SKM-1 treated with dmso at 0.1 percent for 144 hours (cell line): ENCODE measurements at regions not wholly inside any gene's neighbourhood (a gene's known extent, or its start where the extent isn't known, plus 50 kb on each side); places are given as distances from the start of the nearest gene placed in this dataset.

Experiments used
- DNase-seq: peaks from one replicate; lab custom pipeline; 2025; ENCODE audit not compliant: unreplicated experiment; lab: John Stamatoyannopoulos, UW

DNA sequence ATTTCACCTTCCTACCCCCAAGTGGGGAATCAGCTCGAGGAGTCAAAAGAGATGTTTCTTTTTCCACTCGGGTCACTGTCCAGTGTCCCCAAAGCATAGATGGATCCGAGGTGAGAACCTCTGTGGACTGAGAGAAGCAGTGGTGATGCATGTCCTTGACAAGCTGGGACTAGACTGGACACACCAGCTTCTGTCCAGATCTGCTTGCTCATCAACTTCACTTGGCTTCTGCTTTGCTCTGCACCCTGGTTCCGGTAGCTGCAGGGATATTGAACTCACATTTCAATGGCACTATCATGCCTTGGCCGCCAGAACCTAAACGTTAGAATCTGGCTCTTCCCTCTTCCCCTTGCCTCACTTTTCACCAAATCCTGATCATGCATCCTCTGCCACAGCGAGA, 50.3 kb upstream of the CXCL12 start:
- no peak for DNase-seq

DNA sequence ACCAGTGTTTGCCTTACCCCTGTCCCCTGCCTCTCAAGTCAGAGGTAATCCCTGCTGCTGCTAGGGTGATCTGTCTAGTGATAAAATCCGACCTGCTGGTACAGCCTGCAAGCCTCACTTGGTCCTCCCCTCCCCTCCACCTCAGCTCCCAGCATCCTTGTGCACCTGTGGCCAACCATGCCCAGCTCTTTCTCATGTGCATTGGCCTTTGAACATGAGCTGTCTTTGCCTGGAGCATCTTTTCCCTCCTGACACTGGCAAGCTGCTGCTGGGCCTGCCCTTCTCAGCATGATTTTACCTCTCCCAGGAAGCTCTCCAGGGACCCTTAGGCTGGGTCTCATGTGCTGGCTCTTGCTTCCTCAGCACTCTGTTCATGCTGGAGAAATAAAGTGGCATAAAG, 51.3 kb upstream of the CXCL12 start:
- DNase-seq, result no peak

DNA sequence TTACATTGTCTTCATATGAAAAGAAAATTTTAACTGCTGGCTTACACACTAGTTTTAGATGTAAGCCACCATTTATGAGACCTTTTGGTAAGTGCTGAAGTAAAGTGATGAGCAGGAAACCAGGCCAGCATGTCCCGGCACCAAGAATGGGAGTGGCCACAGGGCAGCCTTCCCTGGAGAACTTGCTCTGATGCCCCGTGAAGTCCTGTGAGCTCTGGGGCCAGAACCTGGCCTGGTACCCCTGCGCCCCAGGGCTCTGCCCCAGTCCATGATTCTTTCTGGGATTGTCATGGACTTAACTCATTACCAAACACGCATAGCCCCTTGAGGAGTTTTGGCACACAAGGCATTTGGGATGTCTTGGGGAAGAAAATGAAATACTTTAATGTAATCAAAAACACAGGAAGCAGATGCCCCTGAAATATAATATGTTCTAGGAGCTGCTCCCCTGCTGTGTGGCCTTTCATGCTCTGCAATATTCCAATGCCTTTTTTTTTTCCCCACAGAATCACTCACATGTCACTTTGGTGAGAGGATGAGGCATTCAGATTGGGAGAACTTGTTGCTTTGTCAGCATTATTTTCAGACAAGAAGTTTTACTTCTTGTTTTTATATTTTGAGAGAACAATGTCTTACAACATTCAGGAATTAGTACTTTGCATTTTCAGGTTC, 53.1 kb upstream of the CXCL12 start:
- DNase-seq, result no peak

DNA sequence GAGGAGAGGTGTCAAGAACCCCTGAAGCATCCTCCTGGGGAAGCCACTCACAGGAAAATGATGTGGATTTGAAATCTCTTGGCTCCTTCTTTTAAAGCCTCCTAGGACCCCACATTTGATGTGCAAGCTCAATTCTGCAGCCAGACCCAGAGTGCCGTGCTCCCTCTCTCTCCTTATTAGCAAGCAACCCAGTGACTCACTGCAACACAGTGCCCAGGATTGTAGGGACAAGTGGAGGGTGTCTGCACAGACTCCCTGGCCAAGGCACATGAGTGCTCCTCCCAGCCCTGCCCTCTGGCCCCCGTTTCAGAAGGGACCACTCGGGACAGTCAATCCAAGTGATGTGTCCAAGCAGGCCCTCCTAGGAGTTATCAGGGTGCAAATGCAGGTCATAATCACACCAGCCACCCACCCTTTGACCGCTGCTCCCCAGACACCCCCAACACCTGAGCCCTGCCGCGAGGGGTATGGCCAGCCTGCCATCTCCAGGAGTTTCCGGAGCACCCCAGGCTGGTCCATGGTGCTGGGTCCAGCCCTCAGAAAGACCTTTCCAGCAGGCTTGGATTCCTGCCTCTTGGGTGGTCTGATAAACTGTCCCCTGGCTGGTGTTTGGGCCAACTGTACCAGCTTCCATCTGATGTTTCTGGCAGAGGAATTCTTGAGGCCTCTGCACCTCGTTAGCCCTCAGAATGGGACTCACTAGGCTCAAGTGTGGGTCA, 54.5 kb upstream of the CXCL12 start:
- no peak for DNase-seq

DNA sequence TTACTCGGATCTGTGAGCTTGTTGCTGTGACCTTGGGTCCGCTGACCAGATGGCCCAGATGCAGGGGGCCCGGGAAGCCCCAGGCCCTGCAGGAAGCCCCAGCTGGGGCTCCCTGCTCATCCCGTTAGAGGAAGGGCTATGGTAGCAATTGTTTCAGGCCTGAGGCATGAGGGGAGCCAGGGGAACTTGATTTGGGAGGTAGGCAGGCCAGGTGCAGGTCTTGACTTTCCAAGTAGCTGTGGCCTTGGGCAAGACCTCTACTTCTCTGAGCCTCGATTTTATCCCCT, 55.0 kb upstream of the CXCL12 start:
- no peak for DNase-seq

DNA sequence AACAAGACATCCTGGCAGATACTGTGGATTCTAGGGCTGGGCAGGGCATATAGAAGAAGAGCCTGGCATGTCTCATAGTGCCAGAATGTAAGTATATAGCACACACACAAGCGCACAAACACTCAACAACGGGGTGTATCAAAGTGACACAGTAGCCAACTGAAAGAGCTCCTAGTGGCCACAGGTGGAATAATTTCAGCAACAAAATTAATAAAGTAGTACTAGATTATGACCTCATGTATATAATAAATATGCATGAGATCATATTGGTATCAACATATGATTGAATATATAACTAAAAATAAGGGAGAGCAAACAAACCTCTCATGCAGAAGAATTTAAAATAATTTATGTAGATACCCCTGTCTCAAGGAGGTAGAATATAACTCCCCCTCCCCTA, 72.4 kb upstream of the CXCL12 start:
- no peak for DNase-seq

DNA sequence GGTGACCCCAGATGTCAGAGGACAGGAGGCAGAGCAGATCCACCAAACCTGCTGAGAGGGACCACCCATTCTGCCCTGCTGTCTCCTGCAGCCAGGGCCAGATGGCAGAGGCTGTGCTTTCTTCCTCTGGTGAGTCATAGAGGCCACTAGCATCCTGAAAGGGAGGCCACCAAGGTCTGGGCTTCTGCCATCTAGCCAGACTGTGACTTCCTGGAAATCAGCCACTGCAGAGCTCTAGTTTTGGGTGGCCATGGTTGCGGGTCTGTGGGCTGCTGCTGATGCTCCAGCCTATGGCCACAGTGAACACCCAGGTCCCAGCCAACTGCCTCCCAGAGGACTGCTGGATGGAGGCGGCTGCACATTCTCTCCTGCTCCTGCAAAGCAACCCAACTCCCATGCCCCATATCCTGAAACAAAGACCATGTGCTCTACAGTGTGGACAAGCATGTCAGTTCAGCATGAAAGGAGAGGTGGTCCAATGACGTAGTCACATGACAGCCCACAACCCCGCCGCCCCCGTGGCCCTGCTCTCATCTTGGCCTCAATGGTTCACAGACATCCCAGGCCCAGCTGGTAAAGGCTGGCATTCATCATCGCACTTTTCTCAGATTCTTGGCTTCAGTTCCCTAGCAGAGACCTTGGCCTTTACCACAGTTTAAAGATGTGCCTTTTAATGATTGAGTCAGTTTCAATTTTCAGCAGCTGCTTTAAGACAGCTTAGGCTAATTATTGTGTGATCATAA, 73.9 kb upstream of the CXCL12 start:
- no peak for DNase-seq

DNA sequence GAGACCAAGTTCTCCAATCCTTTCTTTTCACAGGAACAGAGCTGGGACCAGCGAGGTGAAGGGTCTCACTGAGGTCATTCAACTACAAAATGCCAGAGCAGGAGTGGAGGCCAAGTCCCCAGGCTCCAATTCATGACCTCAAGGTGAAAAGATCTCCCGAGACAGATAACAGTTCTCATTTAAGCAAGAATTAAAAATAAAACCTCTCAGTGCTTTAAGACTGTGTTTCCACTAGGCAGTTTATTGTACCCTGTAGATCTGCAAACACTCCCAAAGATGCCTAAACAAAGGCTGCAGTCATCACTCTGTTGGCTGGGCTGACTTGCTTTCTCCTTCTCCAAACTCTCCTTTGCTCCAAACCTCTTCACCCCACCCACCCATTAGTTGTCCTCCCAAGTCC, 74.8 kb upstream of the CXCL12 start:
- DNase-seq, result no peak

DNA sequence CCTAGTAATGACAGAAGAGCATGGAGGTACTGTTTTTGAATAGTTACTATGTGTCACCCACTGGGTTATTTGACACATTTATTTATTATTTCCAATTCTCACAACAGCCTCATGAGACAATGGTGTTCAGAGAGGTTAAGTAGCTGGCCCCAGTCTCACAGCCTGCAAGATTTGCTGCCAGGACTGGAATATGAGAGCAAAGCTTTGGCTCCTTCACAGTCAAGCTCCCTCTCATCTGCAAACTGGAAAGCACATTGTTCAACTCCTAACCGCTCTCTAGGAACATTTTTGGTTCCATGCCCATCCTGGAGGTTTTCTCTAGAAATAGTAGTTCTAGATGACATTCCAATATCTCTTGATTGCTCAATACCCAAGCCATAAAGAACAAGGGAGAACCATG, 75.5 kb upstream of the CXCL12 start:
- DNase-seq, result no peak

DNA sequence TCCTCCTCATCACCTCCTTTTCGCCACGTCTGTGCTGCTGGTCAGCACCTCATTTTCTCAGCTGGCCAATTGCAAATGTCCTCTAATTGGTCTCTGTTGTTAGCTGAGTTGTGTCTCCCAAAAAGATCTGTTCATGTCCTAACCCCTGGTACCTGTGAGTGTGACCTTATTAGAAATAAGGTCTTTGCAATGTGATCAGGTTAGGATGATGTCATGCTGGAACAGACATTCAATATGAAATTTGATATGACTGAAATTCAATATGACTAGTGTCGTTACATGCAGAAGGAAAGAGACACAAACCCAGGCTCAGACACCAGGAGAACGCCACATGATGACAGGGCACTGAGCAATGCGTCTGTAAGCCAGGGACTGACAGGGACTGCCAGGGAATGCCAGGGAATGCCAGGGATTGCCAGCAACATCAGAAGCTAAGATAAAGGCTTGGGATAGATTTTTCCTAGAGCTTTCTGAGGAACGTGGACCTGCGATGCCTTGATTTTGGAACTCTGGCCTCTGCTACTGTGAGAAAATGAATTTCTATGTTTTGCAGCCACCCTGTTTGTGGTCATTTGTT, 77.5 kb upstream of the CXCL12 start:
- no peak for DNase-seq

DNA sequence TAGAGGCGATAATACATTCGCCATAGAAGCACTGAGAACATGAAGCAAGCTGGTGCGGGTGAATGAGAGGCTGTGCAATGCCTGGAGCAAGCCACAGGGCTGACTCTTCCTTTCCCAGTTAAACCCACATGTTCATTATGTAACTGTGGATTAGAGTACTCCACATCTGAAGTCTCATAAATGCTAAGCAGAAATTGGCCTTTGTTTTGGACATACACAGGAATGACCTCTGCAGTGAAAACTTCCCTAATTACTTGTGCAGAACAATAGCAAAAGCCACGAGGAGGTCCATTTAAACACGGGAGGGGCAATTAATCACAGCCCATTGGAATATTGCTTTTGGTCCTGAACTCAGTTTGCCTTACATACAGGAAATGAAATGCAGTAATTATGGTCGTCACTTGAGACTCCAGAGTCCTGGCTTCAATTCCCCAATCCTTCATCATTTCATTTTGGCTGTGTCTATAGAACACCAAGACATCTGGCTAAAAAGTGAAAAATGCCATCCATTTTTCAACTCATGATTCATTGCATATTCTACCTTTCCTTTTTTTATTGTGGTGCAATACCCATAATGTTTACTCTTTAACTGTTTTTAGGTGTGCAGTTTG, 78.7 kb upstream of the CXCL12 start:
- no peak for DNase-seq

DNA sequence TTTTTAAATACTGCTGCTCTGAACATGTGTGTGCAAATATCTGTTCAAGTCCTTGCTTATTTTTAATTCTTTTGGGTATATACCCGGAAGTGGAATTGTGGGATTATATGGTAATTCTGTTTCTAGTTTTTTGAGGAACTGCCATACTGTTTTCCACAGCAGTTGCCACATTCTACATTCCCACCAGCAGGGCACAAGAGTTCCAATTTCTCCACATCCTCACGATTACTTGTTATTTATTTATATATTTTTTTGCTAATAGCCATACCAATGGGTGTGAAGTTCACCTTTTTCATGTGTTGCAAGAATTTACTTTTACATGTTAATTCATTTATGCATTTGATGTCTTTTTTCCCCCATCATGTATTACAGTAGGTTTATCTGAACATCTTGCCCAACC, 79.6 kb upstream of the CXCL12 start:
- no peak for DNase-seq

DNA sequence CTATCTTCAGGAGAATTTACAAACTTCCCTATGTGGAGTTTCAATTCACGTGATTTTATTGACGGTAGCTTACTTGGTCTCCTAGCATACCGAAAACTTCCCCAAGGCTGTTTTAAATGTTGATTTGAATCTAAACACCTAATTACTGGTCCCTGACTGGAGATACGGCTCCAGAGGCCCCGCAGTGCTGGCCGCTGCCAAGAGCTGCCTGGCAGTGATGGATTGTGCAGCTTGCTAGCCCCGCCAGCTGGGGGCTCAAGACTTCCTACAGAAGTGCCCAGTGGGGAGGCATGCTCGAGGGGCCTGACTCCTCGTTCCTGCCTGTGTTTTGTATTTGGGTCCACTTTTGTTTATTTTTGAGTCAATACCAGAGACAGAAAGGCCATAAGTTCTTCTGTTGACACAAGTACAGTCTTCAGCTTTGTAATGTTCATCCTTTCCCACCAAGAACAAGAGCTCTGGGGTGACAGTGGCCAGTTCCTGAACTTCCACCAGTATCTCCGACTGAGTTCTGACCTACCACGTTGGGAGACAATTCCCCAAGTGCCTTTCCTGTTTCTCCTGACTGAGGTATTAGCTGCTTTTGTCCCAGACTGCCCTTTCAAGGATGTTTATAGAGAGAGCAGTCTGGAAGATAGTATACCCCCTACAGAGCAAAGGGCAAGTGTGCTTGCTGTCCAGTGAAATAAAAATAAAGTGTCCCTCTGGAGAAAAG, 80.7 kb upstream of the CXCL12 start:
- DNase-seq, result no peak

DNA sequence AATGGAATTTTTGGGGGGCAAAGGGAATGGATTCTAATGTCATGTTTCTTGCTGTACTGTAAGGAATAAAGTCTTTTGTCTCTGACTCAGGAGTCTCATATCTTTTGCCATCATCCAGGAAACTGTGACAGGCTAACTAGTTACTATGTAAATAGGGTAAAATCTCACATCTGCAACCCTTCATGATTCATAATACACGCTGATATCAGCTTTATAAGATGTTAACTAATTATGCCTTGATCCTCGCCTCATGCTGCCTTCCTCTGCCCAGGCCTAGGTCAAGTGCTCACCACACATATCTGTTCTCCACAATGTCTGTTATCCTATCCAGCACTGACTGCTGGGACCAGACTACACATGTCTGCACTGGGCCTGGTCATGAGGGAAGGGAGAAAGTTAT, 81.3 kb upstream of the CXCL12 start:
- no peak for DNase-seq

DNA sequence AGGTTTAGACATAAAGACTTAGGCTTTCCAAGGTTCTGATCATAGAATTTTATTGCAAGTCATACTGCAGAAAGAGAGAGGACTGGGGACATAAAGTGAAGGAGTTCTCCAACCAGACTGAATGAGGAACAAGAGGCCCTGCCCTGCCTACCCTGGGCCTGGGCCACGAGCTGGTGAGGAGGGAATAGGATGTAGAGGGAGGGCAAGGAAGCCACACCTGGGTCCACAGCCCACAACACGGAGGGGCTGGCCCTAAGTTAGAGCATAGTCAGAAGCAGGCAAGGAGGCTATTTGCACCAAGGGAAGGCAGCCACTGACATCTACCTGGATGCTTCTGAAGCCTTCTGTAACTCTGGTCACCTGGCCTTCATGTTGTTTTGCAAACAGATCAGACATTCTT, 82.2 kb upstream of the CXCL12 start:
- no peak for DNase-seq

DNA sequence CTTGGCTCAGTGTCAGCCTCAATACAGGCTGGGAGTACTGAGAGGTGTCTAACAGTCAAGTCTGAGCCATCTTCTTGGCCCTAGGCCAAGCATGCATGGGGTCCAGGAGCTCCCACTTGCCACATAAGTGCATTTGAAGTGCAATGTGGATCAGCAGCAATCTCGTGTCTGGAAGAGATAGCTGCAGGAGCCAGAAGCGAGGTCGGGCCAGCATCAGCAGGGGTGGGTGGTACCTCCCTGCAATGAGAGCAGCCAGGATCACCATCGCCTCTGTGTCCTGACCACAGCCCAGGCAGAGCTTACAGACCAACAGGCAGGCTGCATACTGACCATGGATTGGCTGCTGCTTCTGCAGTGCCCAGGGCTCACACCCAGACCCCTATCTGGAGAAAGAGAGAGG, 83.0 kb upstream of the CXCL12 start:
- DNase-seq, result no peak

DNA sequence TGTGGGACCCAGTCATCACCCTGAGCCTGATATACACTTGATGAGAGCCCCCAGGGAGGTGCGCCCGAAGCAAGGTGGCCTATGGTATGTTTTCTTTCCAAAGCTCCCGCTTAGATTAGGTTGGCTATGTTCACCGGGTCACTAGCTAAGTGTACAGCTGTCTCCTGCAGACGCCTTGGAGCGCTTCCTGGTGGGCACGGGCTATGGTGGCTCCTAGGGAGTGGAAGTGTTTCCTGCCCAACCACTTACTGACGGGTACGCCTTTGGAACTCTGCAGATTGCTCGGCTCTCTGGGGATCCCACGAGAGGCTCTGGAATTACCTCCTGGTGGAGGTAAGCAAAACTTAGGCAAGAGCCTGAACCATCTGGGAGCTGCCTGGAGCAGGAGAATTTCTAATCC, 83.6 kb upstream of the CXCL12 start:
- DNase-seq, result no peak

DNA sequence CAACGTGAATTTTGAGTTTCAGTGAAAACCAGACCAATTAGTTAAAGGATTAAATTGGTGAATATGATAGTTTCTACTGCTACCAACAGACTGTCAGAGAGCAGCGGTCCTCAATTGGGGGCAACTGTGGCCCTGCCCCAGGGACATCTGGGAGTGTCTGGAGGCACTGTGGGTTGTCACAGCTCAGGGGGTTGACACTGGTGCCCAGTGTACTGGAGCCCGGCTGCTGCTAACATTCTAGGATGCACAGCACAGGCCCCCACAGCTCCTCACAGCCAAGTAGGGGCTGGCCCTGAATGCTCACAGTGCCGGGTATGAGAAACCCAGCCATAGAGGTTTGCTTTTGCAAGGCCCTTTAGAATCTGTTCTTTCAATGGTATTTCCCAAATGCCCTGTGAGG, 84.1 kb upstream of the CXCL12 start:
- no peak for DNase-seq

DNA sequence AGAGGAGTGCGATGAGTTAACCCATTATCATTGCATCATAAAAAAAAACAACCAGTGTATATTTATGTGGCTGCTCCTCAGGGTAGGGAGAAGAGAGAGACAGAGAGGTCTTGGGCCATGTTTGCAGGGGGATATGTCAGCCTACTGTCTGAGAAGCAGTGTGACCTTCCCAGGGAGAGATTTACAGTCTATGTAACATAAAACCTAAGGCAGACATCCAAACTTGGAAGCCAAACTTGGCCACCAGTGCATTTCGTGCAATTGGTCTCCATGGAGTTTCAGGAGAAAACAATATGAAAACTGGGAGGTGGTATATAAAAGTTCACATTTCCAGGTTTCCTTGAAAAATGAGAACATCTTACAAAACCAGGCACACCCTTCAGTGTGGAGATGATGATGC, 85.9 kb upstream of the CXCL12 start:
- no peak for DNase-seq

DNA sequence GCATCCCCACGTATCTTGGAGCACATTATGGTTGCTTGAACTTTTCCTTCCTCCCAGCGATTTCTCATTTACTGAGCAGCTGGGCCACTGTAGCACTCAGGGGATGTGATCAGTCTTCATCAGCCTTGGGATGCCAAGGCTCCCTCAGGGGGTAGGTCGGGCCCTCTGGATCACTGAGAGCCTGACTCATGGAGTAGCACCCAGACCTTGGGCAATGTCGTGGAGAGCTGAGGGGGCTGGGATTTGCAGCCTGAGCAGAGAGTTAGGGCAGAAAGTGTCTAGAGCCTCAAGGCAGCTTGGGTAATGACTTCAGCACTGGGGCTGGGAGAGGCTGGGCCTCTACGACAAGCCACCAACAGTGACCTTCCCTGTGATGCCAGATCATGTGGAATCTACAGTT, 86.5 kb upstream of the CXCL12 start:
- DNase-seq, result no peak

DNA sequence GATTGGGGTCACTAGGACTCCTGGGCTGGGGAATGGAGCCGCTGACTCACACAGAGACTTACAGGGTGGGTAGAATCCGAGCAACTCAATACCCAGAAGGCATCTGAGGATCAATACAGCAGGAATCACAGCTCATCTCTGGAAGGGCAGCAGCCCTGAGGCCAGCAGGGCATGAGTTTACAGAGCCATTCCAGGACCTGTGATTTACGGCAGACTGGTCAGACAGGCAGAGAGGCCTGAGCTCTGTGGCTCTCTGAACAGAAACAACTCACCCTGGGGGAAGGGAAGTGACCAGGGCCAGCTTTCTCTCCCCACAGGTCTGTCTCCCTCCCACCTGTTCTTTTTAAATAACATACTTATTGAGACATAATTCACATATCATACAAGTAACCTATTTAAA, 88.2 kb upstream of the CXCL12 start:
- no peak for DNase-seq
